ENCODE measurements at regions not wholly inside any gene's neighbourhood (a gene's known extent, or its start where the extent isn't known, plus 50 kb on each side); places are given as distances from the start of the nearest gene placed in this dataset.

DNA sequence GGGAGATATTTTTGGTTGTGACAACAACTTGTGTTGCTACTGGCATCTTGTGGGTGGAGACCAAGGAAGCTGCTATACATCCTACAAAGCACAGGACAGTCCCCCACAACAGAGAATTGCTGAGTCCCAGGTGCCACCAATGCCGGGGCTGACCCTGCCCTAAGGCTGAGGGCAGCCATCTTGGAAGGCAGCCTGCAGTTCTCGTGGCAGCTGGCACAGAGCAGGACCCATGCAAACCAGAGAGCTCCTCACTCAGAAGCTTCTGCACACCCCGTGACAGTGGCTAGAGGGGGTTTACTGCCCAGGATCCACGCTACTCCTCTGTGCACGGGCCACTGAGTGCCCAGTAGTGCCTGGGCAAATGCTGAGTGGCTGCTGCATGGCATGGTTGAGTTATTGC lies 143.4 kb downstream of the CTTN start:
- no peaks in the 10 kb centered on the region for H3K4me1 Mint-ChIP-seq (ENCODE audit: low read depth)
- no peak overlapping the region for H3K4me3 Mint-ChIP-seq
- H3K27ac Mint-ChIP-seq, result no peak overlapping the region
- H3K36me3 Mint-ChIP-seq (ENCODE audit: low read depth), result no peaks in the 10 kb centered on the region
- H3K9me3 Mint-ChIP-seq, result no peaks in the 10 kb centered on the region
- intact Hi-C loops (cut with micrococcal nuclease), result no loop called here
- H3K27me3 Mint-ChIP-seq, result peaks cover under 1% of the 10 kb centered on the region

DNA sequence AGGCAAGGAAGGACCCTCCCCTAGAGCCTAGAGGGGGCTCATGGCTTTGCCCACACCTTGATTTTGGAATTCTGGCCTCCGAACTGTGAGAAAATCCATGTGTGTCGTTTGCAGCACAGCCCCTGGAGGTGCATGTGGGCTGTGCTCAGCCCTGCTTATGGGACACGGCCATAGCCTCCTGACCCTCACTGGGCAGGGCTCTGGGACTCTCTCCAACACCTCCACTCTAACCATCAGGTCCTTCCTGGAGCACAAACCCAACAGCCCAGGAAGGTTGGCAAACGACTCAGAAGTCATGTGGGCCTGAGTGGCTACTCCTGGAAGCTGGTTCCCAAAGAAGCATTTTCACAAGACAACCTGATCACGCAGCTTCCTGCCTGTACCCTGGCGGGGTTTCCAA lies 144.1 kb downstream of the CTTN start:
- intact Hi-C loops (cut with micrococcal nuclease), result no loop called here
- Mint-ChIP-seq H3K9me3 (no peaks in the 10 kb centered on the region), H3K27ac (no peak overlapping the region), H3K36me3 (ENCODE audit: low read depth) (no peaks in the 10 kb centered on the region), H3K4me1 (ENCODE audit: low read depth) (no peaks in the 10 kb centered on the region), H3K27me3 (peaks cover 2% of the 10 kb centered on the region), H3K4me3 (no peak overlapping the region)

DNA sequence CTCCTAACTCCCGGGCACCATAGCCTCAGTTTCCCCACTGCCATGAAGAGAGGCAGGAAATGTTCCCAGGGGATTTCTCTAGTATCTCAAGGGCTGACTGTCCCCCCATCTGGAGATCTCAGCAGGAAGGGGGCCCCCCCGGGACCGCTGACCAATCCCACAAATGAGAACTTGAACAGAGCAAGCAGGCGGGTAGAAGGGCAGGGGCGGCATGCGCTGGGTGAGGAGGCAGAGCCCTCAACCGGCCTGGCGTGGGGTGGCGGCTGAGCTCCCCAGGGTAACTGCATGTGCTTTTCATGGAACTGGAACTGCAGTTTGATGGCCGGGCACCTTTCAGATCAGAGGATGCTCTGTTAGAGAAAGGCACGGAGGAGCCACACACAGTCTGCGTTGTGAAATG lies 144.5 kb downstream of the CTTN start:
- Mint-ChIP-seq H3K9me3 (no peaks in the 10 kb centered on the region), H3K27me3 (peaks cover 2% of the 10 kb centered on the region), H3K36me3 (ENCODE audit: low read depth) (no peaks in the 10 kb centered on the region), H3K4me3 (no peak overlapping the region), H3K27ac (no peak overlapping the region), H3K4me1 (ENCODE audit: low read depth) (no peaks in the 10 kb centered on the region)
- intact Hi-C loops (cut with micrococcal nuclease), result no loop called here

DNA sequence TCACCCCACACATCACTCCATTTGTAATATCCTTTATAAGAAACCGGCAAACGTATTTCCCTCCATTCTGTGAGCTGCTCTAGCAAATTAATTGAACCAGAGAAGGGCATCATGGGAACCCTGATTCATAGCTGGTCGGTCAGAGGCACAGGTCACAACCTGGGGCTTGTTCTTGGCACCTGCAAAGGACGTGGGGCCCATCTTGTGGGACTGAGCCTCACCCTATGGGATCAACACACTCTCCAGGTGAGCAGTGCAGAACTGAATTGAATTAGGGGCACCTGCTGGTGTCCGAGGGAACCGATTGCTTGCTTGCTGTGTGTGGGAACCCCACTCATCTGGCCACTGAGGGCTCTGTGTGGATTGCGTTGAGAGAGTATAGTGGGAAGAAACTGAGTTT lies 145.3 kb downstream of the CTTN start:
- H3K27me3 Mint-ChIP-seq, result peaks cover 2% of the 10 kb centered on the region
- no peaks in the 10 kb centered on the region for H3K4me1 Mint-ChIP-seq (ENCODE audit: low read depth)
- no peaks in the 10 kb centered on the region for H3K36me3 Mint-ChIP-seq (ENCODE audit: low read depth)
- no peak overlapping the region for H3K27ac Mint-ChIP-seq
- no peaks in the 10 kb centered on the region for H3K9me3 Mint-ChIP-seq
- H3K4me3 Mint-ChIP-seq, result no peak overlapping the region
- intact Hi-C loops (cut with micrococcal nuclease), result no loop called here

- Mint-ChIP-seq H3K27ac (no peak overlapping the region), H3K36me3 (ENCODE audit: low read depth) (no peaks in the 10 kb centered on the region), H3K27me3 (peaks cover 2% of the 10 kb centered on the region), H3K9me3 (no peaks in the 10 kb centered on the region), H3K4me1 (ENCODE audit: low read depth) (no peaks in the 10 kb centered on the region), H3K4me3 (no peak overlapping the region)
- intact Hi-C loops (cut with micrococcal nuclease), result no loop called here
These were observed 145.9 kb downstream of the CTTN start for GRCh38 chr11:70544067-70544773.

DNA sequence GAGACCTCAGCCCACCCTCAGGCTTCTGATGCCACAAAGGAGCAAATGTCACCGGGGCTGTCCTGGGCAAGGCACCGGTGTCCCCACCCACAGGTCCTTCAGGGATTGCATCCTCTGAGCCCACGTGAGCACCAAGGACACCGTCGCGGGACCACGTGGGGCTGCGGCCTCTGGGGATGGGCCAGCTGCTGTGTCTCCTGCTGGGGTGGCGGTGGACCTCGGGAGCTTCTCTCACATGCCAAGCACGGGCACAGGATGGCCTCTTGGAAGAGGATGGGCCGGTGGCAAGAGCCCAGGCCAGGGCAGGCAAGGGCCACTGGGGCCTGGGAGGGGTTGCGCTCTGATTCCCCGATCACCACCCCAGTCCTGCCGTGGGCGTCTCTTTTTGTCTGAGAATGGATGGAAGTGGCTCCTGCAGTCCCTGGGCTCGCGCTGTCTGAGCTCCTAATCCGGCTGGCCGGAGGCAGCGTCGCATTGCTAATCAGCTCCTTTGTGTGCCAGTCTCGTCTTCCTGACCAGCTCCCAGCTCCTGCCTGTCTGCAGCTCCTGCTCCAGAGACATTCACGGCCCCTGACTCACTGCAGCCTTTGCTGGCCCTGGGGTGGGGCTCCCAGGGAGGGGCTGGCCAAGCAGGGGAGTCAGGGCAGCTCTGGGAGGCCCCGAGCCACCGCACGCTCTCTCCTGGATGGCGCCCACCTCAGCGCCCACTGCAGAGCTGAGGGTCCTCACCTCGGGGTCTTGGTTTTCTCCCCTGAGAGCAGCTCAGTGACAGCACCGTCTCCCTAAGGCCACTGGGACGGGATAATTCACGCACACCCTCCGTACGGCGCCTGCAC lies 146.7 kb downstream of the CTTN start:
- no peak overlapping the region for H3K4me3 Mint-ChIP-seq
- peaks cover 2% of the 10 kb centered on the region for H3K27me3 Mint-ChIP-seq
- no peaks in the 10 kb centered on the region for H3K36me3 Mint-ChIP-seq (ENCODE audit: low read depth)
- no peaks in the 10 kb centered on the region for H3K4me1 Mint-ChIP-seq (ENCODE audit: low read depth)
- H3K9me3 Mint-ChIP-seq, result no peaks in the 10 kb centered on the region
- no peak overlapping the region for H3K27ac Mint-ChIP-seq
- intact Hi-C loops (cut with micrococcal nuclease), result no loop called here

- Mint-ChIP-seq H3K4me3 (no peak overlapping the region), H3K27ac (no peak overlapping the region), H3K4me1 (ENCODE audit: low read depth) (no peaks in the 10 kb centered on the region), H3K27me3 (peaks cover 2% of the 10 kb centered on the region), H3K9me3 (no peaks in the 10 kb centered on the region), H3K36me3 (ENCODE audit: low read depth) (no peaks in the 10 kb centered on the region)
- intact Hi-C loops (cut with micrococcal nuclease), result no loop called here
These were observed 147.2 kb downstream of the CTTN start for GRCh38 chr11:70545610-70545912.

DNA sequence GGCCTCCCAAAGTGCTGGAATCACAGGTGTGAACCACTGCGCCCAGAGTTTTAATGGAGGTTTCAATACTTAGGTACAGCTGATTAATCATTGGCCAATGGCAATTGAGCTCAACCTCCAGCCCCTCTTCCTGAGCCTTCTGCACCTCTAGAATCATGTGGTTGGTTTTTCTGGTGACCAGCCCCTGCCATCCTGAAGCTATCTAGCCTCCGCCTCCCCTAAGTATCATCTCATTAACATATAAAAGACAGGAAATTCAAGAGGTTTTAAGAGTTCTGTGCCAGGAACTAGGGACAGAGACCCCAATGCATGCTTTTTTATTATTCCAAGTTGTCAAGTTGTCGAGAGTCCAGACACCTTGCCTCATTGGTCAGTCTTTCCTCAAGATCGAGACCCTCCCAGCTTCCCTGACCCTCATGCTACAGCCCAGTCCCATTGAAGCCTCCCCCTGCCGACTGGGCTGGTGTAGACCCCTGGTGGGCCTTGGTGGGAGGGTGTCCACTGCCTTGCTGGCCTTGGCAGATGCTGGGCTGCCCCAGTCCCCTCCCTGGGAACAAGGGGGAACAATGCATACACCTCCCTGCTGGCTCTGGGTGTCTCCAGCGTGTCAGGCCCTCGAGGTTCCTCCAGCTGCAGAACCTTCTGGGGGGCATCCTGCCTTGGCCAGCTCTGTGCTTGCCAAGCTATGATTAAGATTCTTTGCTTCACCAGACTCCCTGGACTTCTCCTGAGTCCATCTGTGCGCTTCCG lies 148.0 kb downstream of the CTTN start:
- H3K4me1 Mint-ChIP-seq (ENCODE audit: low read depth), result no peaks in the 10 kb centered on the region
- intact Hi-C loops (cut with micrococcal nuclease), result no loop called here
- no peaks in the 10 kb centered on the region for H3K9me3 Mint-ChIP-seq
- H3K27me3 Mint-ChIP-seq, result peaks cover 2% of the 10 kb centered on the region
- no peak overlapping the region for H3K4me3 Mint-ChIP-seq
- H3K36me3 Mint-ChIP-seq (ENCODE audit: low read depth), result no peaks in the 10 kb centered on the region
- no peak overlapping the region for H3K27ac Mint-ChIP-seq

GRCh38 chr11:70547386-70547785 lies 149.1 kb downstream of the CTTN start:
- H3K27ac Mint-ChIP-seq, result no peak overlapping the region
- no peaks in the 10 kb centered on the region for H3K36me3 Mint-ChIP-seq (ENCODE audit: low read depth)
- no peaks in the 10 kb centered on the region for H3K9me3 Mint-ChIP-seq
- intact Hi-C loops (cut with micrococcal nuclease), result no loop called here
- H3K4me3 Mint-ChIP-seq, result no peak overlapping the region
- no peaks in the 10 kb centered on the region for H3K4me1 Mint-ChIP-seq (ENCODE audit: low read depth)
- peaks cover 2% of the 10 kb centered on the region for H3K27me3 Mint-ChIP-seq

DNA sequence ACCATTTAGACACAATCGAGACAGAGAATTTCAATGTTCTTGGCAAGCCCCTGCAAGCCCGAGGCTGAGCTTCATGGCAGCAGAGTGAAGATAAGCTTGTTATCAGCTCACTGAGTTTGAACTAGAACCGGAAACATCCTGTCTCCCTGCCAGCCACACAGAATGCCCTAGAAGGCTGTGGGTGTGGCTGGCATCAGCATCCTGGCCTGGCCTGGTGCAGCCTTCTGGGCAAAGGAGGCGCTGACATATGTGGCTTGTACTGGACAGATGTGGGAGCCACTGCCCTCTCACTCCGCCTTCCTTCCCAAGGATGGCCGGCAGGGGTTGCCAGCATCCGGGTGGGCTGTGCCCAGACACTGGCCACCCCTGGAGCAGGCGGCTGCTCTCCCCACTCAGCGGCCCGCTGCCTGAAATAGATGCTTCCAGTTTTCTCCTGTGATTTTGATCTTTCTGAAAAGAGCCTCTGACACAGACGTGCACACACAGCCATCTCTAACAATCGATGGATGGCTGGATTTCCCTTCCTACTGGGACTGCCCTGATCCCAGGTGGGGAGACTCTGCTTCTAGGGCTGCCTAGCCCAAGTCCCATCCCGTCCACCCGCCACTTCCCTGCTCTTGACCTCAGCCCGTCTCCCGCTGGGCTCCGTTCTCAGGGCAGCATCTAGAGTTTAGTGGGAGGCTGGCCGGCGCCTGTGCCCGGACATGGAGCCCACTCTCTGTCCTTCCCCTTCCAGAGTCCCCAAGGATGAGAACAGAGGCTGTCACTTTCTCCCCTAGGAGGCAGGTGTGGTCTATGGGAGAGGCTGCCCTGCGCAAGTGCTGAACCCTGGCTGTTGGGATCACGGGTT lies 149.7 kb downstream of the CTTN start:
- intact Hi-C loops (cut with micrococcal nuclease), result no loop called here
- no peaks in the 10 kb centered on the region for H3K4me1 Mint-ChIP-seq (ENCODE audit: low read depth)
- H3K4me3 Mint-ChIP-seq, result no peak overlapping the region
- no peak overlapping the region for H3K27ac Mint-ChIP-seq
- H3K27me3 Mint-ChIP-seq, result peaks cover 2% of the 10 kb centered on the region
- H3K36me3 Mint-ChIP-seq (ENCODE audit: low read depth), result no peaks in the 10 kb centered on the region
- H3K9me3 Mint-ChIP-seq, result no peaks in the 10 kb centered on the region

DNA sequence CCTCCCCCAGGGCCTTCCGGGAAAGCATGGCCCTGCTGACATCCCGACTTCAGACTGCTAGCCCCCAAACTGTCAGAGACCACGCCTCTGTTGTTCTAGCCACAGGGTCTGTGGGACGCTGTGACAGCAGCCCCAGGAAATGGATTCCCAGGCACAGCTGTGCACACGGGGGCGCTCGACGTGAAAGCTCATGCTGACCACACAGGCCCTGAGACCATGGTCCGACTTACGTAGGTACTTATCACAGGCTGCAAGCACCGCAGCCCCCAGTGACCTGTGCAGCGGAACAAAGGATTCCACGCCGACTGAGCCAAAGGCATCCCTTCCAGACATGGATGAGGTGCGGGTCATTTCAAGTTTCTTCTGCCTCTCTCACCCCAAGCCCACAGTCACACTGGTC lies 150.6 kb downstream of the CTTN start:
- Mint-ChIP-seq H3K4me1 (ENCODE audit: low read depth) (no peaks in the 10 kb centered on the region), H3K4me3 (no peak overlapping the region), H3K9me3 (no peaks in the 10 kb centered on the region), H3K36me3 (ENCODE audit: low read depth) (no peaks in the 10 kb centered on the region), H3K27ac (no peak overlapping the region), H3K27me3 (peaks cover 2% of the 10 kb centered on the region)
- intact Hi-C loops (cut with micrococcal nuclease), result no loop called here

- H3K4me1 Mint-ChIP-seq (ENCODE audit: low read depth), result no peaks in the 10 kb centered on the region
- H3K36me3 Mint-ChIP-seq (ENCODE audit: low read depth), result no peaks in the 10 kb centered on the region
- no peaks in the 10 kb centered on the region for H3K9me3 Mint-ChIP-seq
- intact Hi-C loops (cut with micrococcal nuclease), result no loop called here
- H3K27me3 Mint-ChIP-seq, result peaks cover 2% of the 10 kb centered on the region
- no peak overlapping the region for H3K4me3 Mint-ChIP-seq
- H3K27ac Mint-ChIP-seq, result no peak overlapping the region
These were observed 151.1 kb downstream of the CTTN start for GRCh38 chr11:70549386-70549785.

GRCh38 chr11:70549796-70550195 lies 151.5 kb downstream of the CTTN start:
- intact Hi-C loops (cut with micrococcal nuclease), result no loop called here
- no peaks in the 10 kb centered on the region for H3K4me1 Mint-ChIP-seq (ENCODE audit: low read depth)
- H3K4me3 Mint-ChIP-seq, result no peak overlapping the region
- H3K27ac Mint-ChIP-seq, result no peak overlapping the region
- H3K9me3 Mint-ChIP-seq, result no peaks in the 10 kb centered on the region
- no peaks in the 10 kb centered on the region for H3K36me3 Mint-ChIP-seq (ENCODE audit: low read depth)
- peaks cover 2% of the 10 kb centered on the region for H3K27me3 Mint-ChIP-seq
